ENCODE measurements at regions not wholly inside any gene's neighbourhood (a gene's known extent, or its start where the extent isn't known, plus 50 kb on each side); places are given as distances from the start of the nearest gene placed in this dataset.
A peak's percentile ranks its signal among the peaks of the same experiment; 100 is the strongest.

DNA sequence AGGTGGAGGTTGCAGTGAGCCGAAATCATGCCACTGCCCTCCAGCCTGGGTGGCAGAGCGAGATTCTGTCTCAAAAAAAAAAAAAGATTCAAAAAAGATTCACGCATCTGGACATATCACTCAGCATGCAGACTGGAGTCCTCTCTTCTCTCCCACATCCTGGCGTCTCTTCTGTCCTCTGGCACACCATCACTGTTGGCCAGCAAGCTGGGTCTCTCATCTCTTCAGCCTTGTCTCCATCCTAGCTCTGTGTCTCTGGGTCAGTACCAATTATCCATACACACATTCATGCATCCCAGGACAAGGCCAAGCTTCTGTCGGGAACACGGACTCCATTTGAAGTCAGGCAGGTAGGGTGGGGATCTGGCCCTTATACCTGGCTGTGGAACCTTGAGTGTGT, 105.5 kb upstream of the MAP1LC3B2 start:
- no peaks in the 10 kb centered on the region for H3K36me3 ChIP-seq
- DNase-seq (no peak), ATAC-seq (no peak)
- no peaks in the 10 kb centered on the region for H3K9me3 ChIP-seq
- no peak overlapping the region for H3K27ac ChIP-seq
- intact Hi-C loops (cut with DNase I): no loop called here
- no peak overlapping the region for H3K4me3 ChIP-seq
- H3K27me3 ChIP-seq: no peaks in the 10 kb centered on the region
- TF ChIP-seq, protein P1, sequence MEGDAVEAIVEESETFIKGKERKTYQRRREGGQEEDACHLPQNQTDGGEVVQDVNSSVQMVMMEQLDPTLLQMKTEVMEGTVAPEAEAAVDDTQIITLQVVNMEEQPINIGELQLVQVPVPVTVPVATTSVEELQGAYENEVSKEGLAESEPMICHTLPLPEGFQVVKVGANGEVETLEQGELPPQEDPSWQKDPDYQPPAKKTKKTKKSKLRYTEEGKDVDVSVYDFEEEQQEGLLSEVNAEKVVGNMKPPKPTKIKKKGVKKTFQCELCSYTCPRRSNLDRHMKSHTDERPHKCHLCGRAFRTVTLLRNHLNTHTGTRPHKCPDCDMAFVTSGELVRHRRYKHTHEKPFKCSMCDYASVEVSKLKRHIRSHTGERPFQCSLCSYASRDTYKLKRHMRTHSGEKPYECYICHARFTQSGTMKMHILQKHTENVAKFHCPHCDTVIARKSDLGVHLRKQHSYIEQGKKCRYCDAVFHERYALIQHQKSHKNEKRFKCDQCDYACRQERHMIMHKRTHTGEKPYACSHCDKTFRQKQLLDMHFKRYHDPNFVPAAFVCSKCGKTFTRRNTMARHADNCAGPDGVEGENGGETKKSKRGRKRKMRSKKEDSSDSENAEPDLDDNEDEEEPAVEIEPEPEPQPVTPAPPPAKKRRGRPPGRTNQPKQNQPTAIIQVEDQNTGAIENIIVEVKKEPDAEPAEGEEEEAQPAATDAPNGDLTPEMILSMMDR (IDR thresholded peaks at IDR 0.05): no peak
- TF ChIP-seq POLR2A (IDR thresholded peaks at IDR 0.05): no peak
- WGBS (ENCODE audit: insufficient coverage, low coverage, low lambda C conversion rate, missing lambda C conversion rate): 81% methylated on average over 5 of the region's 6 CpGs
- H3K4me1 ChIP-seq: no peaks in the 10 kb centered on the region

DNA sequence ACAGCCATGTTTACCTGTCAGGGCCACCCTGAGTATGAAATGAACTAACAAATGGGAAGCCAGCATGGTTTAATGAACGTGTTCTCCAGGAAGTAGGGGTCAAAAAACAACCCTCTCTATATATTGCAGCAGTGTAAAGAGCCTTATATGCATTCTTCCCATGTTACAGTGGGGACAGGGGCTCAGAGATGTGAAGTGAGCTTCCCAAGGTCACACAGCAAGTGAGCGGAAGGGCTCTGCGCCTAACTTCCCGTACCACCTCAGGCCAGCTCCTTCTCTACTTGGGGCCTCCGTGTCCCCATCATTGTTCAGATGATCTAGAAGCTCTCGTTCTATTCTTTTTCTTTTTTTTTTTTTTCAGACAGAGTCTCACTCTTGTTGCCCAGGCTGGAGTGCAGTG, 105.1 kb upstream of the MAP1LC3B2 start:
- no peak for ATAC-seq
- no peak for DNase-seq
- TF ChIP-seq, protein P1 (IDR thresholded peaks at IDR 0.05): no peak
- TF ChIP-seq POLR2A (IDR thresholded peaks at IDR 0.05): no peak
- Histone ChIP-seq H3K36me3 (no peaks in the 10 kb centered on the region), H3K27me3 (no peaks in the 10 kb centered on the region), H3K4me3 (no peak overlapping the region), H3K4me1 (no peaks in the 10 kb centered on the region), H3K27ac (no peak overlapping the region), H3K9me3 (no peaks in the 10 kb centered on the region)
- 61% methylated on average over 4 of the region's 6 CpGs for WGBS (ENCODE audit: insufficient coverage, low coverage, low lambda C conversion rate, missing lambda C conversion rate)
- intact Hi-C loops (cut with DNase I): no loop called here

DNA sequence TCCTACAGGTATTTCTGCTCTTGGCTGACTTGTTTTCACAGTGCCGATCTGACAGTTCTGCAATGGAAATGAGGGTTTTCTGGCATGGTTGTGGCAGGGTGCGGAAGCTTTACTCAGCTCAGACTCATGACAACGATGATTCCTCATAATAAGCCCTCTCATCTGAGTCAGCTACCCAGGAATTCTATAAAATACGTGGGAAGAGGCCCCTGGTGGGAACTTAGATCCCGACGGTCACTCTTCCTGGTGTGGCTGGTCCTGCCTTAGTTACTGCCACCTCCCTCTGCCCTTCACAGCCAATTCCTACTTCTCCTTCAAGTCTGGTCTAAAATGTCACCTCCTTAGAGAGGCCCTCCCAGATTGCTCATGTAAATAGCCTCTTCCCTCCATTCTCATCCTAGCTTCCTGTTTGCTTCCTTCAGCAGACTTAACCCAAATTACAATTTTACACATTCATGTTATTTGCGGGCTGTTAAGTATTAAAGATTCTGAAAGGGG, 104.2 kb upstream of the MAP1LC3B2 start:
- WGBS (ENCODE audit: insufficient coverage, low coverage, low lambda C conversion rate, missing lambda C conversion rate): 74% methylated on average over 4 of the region's 7 CpGs
- H3K9me3 ChIP-seq: no peaks in the 10 kb centered on the region
- H3K4me1 ChIP-seq: no peaks in the 10 kb centered on the region
- no peaks in the 10 kb centered on the region for H3K27me3 ChIP-seq
- intact Hi-C loops (cut with DNase I): no loop called here
- peak overlapping the region in 1 of 3 donors; percentile 15 for H3K27ac ChIP-seq
- ATAC-seq (no peak), DNase-seq (no peak)
- H3K4me3 ChIP-seq: no peak overlapping the region
- H3K36me3 ChIP-seq: no peaks in the 10 kb centered on the region
- TF ChIP-seq POLR2A (IDR thresholded peaks at IDR 0.05): no peak
- TF ChIP-seq, protein P1 (IDR thresholded peaks at IDR 0.05): no peak

DNA sequence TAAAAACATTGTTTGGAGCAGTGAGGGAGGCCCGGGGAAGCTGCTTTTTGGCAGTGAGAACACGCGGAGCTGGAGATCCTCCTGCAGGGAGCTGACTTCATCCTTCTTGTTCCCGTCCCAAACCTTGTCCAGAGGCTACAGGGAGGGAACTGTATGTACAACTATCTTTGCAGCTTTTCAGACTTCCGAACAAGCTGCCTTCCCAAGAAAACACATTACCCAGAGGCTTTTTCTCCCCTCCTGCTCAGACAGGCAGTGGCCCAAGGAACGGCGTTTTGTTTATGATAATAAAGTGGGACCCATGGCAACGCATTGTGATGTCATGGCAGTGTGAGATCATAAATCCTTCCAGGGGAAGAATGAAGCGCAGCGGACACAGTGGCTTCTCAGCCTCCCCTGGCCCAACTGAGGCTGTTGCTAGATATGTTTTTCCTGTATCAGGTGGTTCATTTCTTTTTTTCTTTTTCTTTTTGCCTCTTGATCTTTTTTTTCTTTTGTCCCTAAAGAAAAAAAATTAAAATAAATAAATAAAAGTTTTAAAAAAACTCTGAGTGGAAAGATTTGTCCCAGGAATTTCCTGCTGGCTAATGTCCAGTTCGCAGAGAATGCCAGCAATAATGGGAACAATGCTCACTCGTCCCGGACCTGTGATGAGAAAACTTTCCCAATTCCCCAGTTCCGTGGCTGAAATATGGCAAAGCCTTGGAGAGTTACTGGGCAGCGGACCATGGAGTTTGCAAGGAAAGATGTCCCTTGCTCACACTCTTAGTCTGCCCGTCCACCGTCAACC, 103.4 kb upstream of the MAP1LC3B2 start:
- DNase-seq: peak in 1 of 3 donors; percentile 29
- intact Hi-C loops (cut with DNase I): no loop called here
- no peaks in the 10 kb centered on the region for H3K27me3 ChIP-seq
- peak overlapping the region in 1 of 3 donors; percentile 15 for H3K27ac ChIP-seq
- H3K36me3 ChIP-seq: no peaks in the 10 kb centered on the region
- ATAC-seq: peak; percentile 66 to 79 (median 76)
- no peak for TF ChIP-seq POLR2A (IDR thresholded peaks at IDR 0.05)
- TF ChIP-seq, protein P1 (IDR thresholded peaks at IDR 0.05): no peak
- no peaks in the 10 kb centered on the region for H3K4me1 ChIP-seq
- 40% methylated on average over 16 of the region's 17 CpGs for WGBS (ENCODE audit: insufficient coverage, low coverage, low lambda C conversion rate, missing lambda C conversion rate)
- H3K9me3 ChIP-seq: no peaks in the 10 kb centered on the region
- no peak overlapping the region for H3K4me3 ChIP-seq

All from right lobe of liver (tissue), 6 donors.